HG03045 (cell line): ENCODE measurements at regions not wholly inside any gene's neighbourhood (a gene's known extent, or its start where the extent isn't known, plus 50 kb on each side); places are given as distances from the start of the nearest gene placed in this dataset.

ENCODE experiments used
- ATAC-seq: cut with Tn5 transposase; IDR thresholded peaks from one replicate; pipeline ENCODE4 v1.9.1; 2021; ENCODE audit warnings: mild to moderate bottlenecking, moderate library complexity; ENCODE audit not compliant: unreplicated experiment

- ATAC-seq: no peak
Measured at GRCh38 chr6:14250573-14250972, 133.0 kb downstream of the CD83 start.

GRCh38 chr6:14252271-14252850, 134.8 kb downstream of the CD83 start:
- no peak for ATAC-seq

GRCh38 chr6:14254505-14254904, 136.9 kb downstream of the CD83 start:
- ATAC-seq: peak; percentile 91

- ATAC-seq: no peak
Measured at GRCh38 chr6:14255916-14256315, 138.3 kb downstream of the CD83 start.

- ATAC-seq: no peak
Measured at GRCh38 chr6:14258117-14258516, 140.5 kb downstream of the CD83 start.

GRCh38 chr6:14258695-14259593, 141.4 kb downstream of the CD83 start:
- ATAC-seq: no peak

- no peak for ATAC-seq
Measured at GRCh38 chr6:14259594-14260152, 142.1 kb downstream of the CD83 start.

- no peak for ATAC-seq
Measured at GRCh38 chr6:14260839-14261238, 143.3 kb downstream of the CD83 start.

- no peak for ATAC-seq
Measured at GRCh38 chr6:14263881-14264424, 146.4 kb downstream of the CD83 start.

GRCh38 chr6:14265049-14266021, 147.8 kb downstream of the CD83 start:
- ATAC-seq: no peak

GRCh38 chr6:14266266-14266665, 148.7 kb downstream of the CD83 start:
- no peak for ATAC-seq

GRCh38 chr6:14267885-14268660, 150.5 kb downstream of the CD83 start:
- ATAC-seq: no peak

GRCh38 chr6:14269436-14269835, 151.9 kb downstream of the CD83 start:
- no peak for ATAC-seq

- ATAC-seq: no peak
Measured at GRCh38 chr6:14270142-14270893, 152.7 kb downstream of the CD83 start.

- no peak for ATAC-seq
Measured at GRCh38 chr6:14270925-14271788, 153.6 kb downstream of the CD83 start.

GRCh38 chr6:14271789-14272736, 154.5 kb downstream of the CD83 start:
- ATAC-seq: no peak

- ATAC-seq: no peak
Measured at GRCh38 chr6:14272737-14273085, 155.1 kb downstream of the CD83 start.
